K562 (cell line): ENCODE measurements at regions not wholly inside any gene's neighbourhood (a gene's known extent, or its start where the extent isn't known, plus 50 kb on each side); places are given as distances from the start of the nearest gene placed in this dataset.

Experiments used
- ATAC-seq: fragments of 200-7000 bp; cut with Tn5 transposase; 3 replicates; pipeline ENCODE4 v1.9.1; 2020; ENCODE audit warnings: moderate library complexity
- BruUV-seq: library from RNA; stranded (reverse); fragments of 400-500 nt; replicated peaks from 2 replicates; lab custom pipeline; 2021; lab: Mats Ljungman, UMichigan
- CTCF ChIA-PET: fragments of 300-600 bp; formaldehyde crosslinking; extraction: SDS; loops from one replicate; lab custom pipeline; 2021; ENCODE audit warnings: low intra/inter-chr PET ratio; lab: Yijun Ruan, JAX
- POLR2A ChIA-PET: fragments of 300-600, 350-650 bp; sonication (Branson Sonifier 250); formaldehyde crosslinking; extraction: SDS; loops from one replicate; lab custom pipeline; 2021; ENCODE audit warnings: antibody characterized with exemption, inconsistent platforms; lab: Yijun Ruan, JAX
- DNase-seq, 4 experiments: peaks; one replicate each; pipeline versions ENCODE4 v3.0.0 to v3.0.0-alpha.2; 2011 to 2018; ENCODE audit warnings: low spot score in 3 of 4, mixed read lengths in 3 of 4; ENCODE audit errors: extremely low read depth in 1 of 4
- FAIRE-seq: peaks from 2 replicates; lab custom pipeline; 2011; peaks lifted over from hg19 to GRCh38; lab: Jason Lieb, UNC
- H2AFZ ChIP-seq: 2 replicates; pipeline ENCODE4 v1.6.0; 2011; ENCODE audit warnings: low read depth, low read length, control low read depth, inconsistent platforms
- H3K27ac ChIP-seq: fragments of 200-600 bp; 3 replicates; pipeline ENCODE4 v1.8.0; 2011; ENCODE audit warnings: low read depth, mild to moderate bottlenecking, control low read depth, inconsistent platforms, low read length, moderate library complexity, mixed read lengths; ENCODE audit errors: extremely low read depth
- H3K27me3 ChIP-seq, 2 experiments: fragments of 300-600 bp in 1 of 2; 2 replicates in 1 of 2; 3 replicates in 1 of 2; pipeline versions ENCODE4 v1.6.0 to v1.8.0; 2011; ENCODE audit warnings: inconsistent platforms in 2 of 2, low read length in 2 of 2, mild to moderate bottlenecking in 1 of 2, mixed read lengths in 1 of 2, moderate library complexity in 1 of 2; ENCODE audit not compliant: control insufficient read depth in 2 of 2, insufficient read depth in 2 of 2
- H3K36me3 ChIP-seq: fragments of 300-600 bp; 3 replicates; pipeline ENCODE4 v1.8.0; 2011; ENCODE audit warnings: mild to moderate bottlenecking, low read length, inconsistent platforms; ENCODE audit not compliant: control insufficient read depth, insufficient read depth
- H3K4me1 ChIP-seq, 2 experiments: fragments of 200-600 bp in 1 of 2; replicated peaks in 1 of 2; 2 replicates in 1 of 2; 3 replicates in 1 of 2; pipeline versions ENCODE4 v1.5.1 to v1.8.0; 2011; ENCODE audit warnings: inconsistent platforms in 2 of 2, low read length in 2 of 2, mild to moderate bottlenecking in 1 of 2, mixed read lengths in 1 of 2, moderate library complexity in 1 of 2; ENCODE audit not compliant: control insufficient read depth in 2 of 2, insufficient read depth in 2 of 2
- H3K4me2 ChIP-seq: 2 replicates; pipeline ENCODE4 v1.6.1; 2011; ENCODE audit warnings: low read length, control low read depth, inconsistent platforms, mixed read lengths; ENCODE audit not compliant: insufficient read depth
- H3K4me3 ChIP-seq: fragments of 200-600 bp; sonication (generic), shearing (Covaris generic); 2 replicates; pipeline ENCODE4 v1.5.1; 2016; ENCODE audit warnings: control low read depth, inconsistent platforms
- H3K79me2 ChIP-seq: fragments of 200-600 bp; 3 replicates; pipeline ENCODE4 v1.8.0; 2011; ENCODE audit warnings: low read length, inconsistent platforms; ENCODE audit not compliant: control insufficient read depth, insufficient read depth
- H3K9ac ChIP-seq, 2 experiments: 2 replicates each; pipeline versions ENCODE4 v1.6.0 to v1.6.1; 2011; ENCODE audit warnings: low read depth in 2 of 2, low read length in 2 of 2, control low read depth in 1 of 2, inconsistent platforms in 1 of 2, mild to moderate bottlenecking in 1 of 2, mixed read lengths in 1 of 2; ENCODE audit not compliant: insufficient read depth in 1 of 2
- H3K9me1 ChIP-seq: one replicate; pipeline ENCODE4 v1.6.0; 2011; ENCODE audit warnings: inconsistent platforms, mild to moderate bottlenecking, low read length, moderate library complexity; ENCODE audit not compliant: control insufficient read depth, insufficient read depth
- H3K9me3 ChIP-seq: replicated peaks from 2 replicates; pipeline ENCODE4 v1.5.1; 2011; ENCODE audit warnings: low read depth, low read length, inconsistent platforms; ENCODE audit not compliant: control insufficient read depth, insufficient read depth
- H4K20me1 ChIP-seq: replicated peaks from 2 replicates; pipeline ENCODE4 v1.6.1; 2011; ENCODE audit warnings: low read length, inconsistent platforms, mixed read lengths; ENCODE audit not compliant: control insufficient read depth, insufficient read depth
- CAMTA2 ChIP-seq: fragments of 250-450 bp; sonication (Bioruptor Pico); conservative IDR thresholded peaks from 2 replicates; pipeline ENCODE4 v1.5.1; 2022
- TCFL5 ChIP-seq: fragments of 250-450 bp; sonication (Bioruptor Pico); conservative IDR thresholded peaks from 2 replicates; pipeline ENCODE4 v1.6.1; 2021; ENCODE audit warnings: mild to moderate bottlenecking, moderate library complexity, matching md5 sums
- ZNF655 ChIP-seq: fragments of 250-450 bp; sonication (Bioruptor Pico); IDR thresholded peaks from 2 replicates; pipeline ENCODE4 v1.5.0; 2021
- ZNF764 ChIP-seq: fragments of 250-450 bp; sonication (Bioruptor Pico); IDR thresholded peaks from 2 replicates; pipeline ENCODE4 v1.4.0; 2020; ENCODE audit warnings: low read depth, mild to moderate bottlenecking, moderate library complexity
- ZNF785 ChIP-seq: fragments of 250-450 bp; sonication (Bioruptor Pico); IDR thresholded peaks from 2 replicates; pipeline ENCODE4 v1.4.0; 2020; ENCODE audit warnings: mild to moderate bottlenecking
- WGBS: fragments of 100-300 bp; shearing (Covaris generic); methylation state at CpG from one replicate; pipeline ENCODE4 v1.1.6; 2016; ENCODE audit warnings: low coverage, mixed read lengths; ENCODE audit not compliant: insufficient coverage; ENCODE audit errors: missing lambda C conversion rate; 5-methylcytosine and 5-hydroxymethylcytosine counted together
- in situ Hi-C: fragments of 300-500 bp; cut with MboI; formaldehyde crosslinking; loops from 4 replicates; pipeline ENCODE4 v1.15.0; 2018; ENCODE audit warnings: inconsistent platforms, mixed read lengths
- intact Hi-C: fragments of 100-400 bp; cut with micrococcal nuclease; formaldehyde crosslinking; loops from 2 replicates; pipeline ENCODE4 v1.14.2; 2022

DNA sequence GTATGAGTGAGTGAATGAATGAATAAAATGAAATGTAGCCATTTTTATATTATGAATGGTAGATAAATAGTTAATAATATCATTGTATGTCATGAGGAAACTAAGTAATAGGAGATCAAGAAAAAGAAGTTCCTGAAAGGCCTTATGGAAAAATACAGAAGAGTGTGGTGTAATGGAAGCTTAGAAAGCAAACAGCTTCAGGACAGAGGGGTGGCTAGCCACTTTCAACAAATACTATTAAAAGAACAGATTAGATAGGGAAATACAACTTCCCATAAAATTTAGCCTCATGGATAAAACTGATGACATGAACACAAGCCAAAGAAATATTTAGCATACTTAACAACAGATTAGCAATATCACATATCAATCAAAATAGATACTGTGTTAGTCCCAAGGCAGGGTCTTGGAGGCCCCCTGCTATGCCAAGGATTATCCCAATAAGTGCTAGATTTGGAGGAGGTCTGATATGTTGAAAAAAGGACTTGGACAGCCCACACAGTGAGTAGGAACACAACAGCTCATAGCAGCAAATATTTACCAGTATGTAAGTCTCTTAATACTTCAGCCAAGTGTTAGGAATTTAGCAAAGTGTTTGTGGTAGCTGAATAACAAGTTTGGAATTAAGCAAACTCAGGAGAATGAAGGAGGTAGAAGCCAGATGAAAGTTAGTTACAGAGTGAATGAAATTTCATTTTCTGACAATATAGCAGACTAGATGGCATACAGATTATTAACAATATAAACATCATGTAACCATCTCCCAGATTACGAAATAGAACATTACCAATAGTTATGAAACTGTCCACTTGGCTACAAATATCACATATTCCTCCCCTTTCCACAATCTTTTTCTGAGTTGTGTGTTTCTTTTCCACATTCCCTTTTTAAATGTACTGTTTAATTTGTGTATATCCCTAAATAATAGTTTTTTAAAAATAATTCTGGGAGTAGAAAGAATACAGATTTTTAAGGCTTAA is 1632.0 kb downstream of the PCDH9 start:
- Histone ChIP-seq H3K4me3 (no peak overlapping the region), H3K27ac (no peak overlapping the region), H3K79me2 (no peaks in the 10 kb centered on the region), H3K9me3 (no peaks in the 10 kb centered on the region), H3K9me1 (no peaks in the 10 kb centered on the region), H3K36me3 (no peaks in the 10 kb centered on the region), H3K27me3 (no peaks in the 10 kb centered on the region)
- intact Hi-C loops: no loop called here
- CTCF ChIA-PET: no interaction called here
- no peak for FAIRE-seq
- TF ChIP-seq ZNF785 (CRISPR knock-in tag) (no peak), ZNF764 (no peak), TCFL5 (no peak), CAMTA2 (CRISPR knock-in tag) (no peak), ZNF655 (CRISPR knock-in tag) (no peak)
- TF ChIP-seq, all 486 proteins: peak for 0
- Histone ChIP-seq H4K20me1 (no peaks in the 10 kb centered on the region), H3K4me1 (no peaks in the 10 kb centered on the region), H2AFZ (no peak overlapping the region), H3K9ac (no peak overlapping the region), H3K4me2 (no peak overlapping the region)
- WGBS: 0% methylated on average over 1 of the region's 1 CpG
- POLR2A ChIA-PET: no interaction called here
- ATAC-seq: no peak
- DNase-seq: no peak
- in situ Hi-C loops: no loop called here
- no TSS peak for BruUV-seq
